Psoas muscle (tissue), 7 donors: ENCODE measurements at regions not wholly inside any gene's neighbourhood (a gene's known extent, or its start where the extent isn't known, plus 50 kb on each side); places are given as distances from the start of the nearest gene placed in this dataset.

Experiments
- ATAC-seq, 4 donors: fragments of 200-7000 bp; cut with Tn5 transposase; one replicate each; pipeline ENCODE4 v1.9.1; 2020; ENCODE audit warnings: moderate library complexity in 3 of 4, mild to moderate bottlenecking in 2 of 4
- DNase-seq, 2 donors: peaks; one replicate each; pipeline ENCODE4 v3.0.0-alpha.2; 2020
- H3K27ac ChIP-seq: fragments of 200-600 bp; one replicate; pipeline ENCODE4 v1.8.0; 2022
- H3K27me3 ChIP-seq, 3 donors: fragments of 200-600 bp in 1 of 3; one replicate each; pipeline versions ENCODE4 v1.6.1 to v1.8.0; 2013 to 2022; ENCODE audit warnings: low read length in 2 of 3, mild to moderate bottlenecking in 2 of 3, moderate library complexity in 1 of 3; ENCODE audit not compliant: insufficient read depth in 3 of 3
- H3K36me3 ChIP-seq, 2 donors: fragments of 200-600 bp in 1 of 2; one replicate each; pipeline versions ENCODE4 v1.6.1 to v1.8.0; 2013 to 2022; ENCODE audit warnings: low read depth in 1 of 2, mild to moderate bottlenecking in 1 of 2, moderate library complexity in 1 of 2; ENCODE audit not compliant: insufficient read depth in 1 of 2
- H3K4me1 ChIP-seq: fragments of 200-600 bp; one replicate; pipeline ENCODE4 v1.8.0; 2022
- H3K4me3 ChIP-seq: fragments of 200-600 bp; one replicate; pipeline ENCODE4 v1.8.0; 2022; ENCODE audit warnings: mild to moderate bottlenecking
- H3K9me3 ChIP-seq: fragments of 200-600 bp; one replicate; pipeline ENCODE4 v1.8.0; 2022
- CTCF ChIP-seq: fragments of 200-600 bp; IDR thresholded peaks from one replicate; pipeline ENCODE4 v1.8.0; 2022; ENCODE audit warnings: antibody characterized with exemption
- WGBS, 3 donors: extraction: QIAGEN DNeasy Blood & Tissue Kit; methylation state at CpG; one replicate each; pipeline versions ENCODE4 v1.1.6 to v1.1.7; 2013; 5-methylcytosine and 5-hydroxymethylcytosine counted together
- intact Hi-C, 2 donors: fragments of 100-400 bp; cut with DNase I; formaldehyde crosslinking; loops; one replicate each; pipeline versions ENCODE4 v1.11.0 to v1.14.2; 2022
- donor health status: healthy with polysubstance abuse.
- donor health status: DM: no; HTN: no; CAD: no; lungs with moderate emphysema.
- donor health status: Bipolar disorder and iron deficiency.
- donor health status: healthy.
- donor health status: DM: yes; HTN: yes; CAD: no.
- donor health status: DM: no; HTN: no; CAD: no.
- donor health status: DM: yes; HTN: yes; CAD: no.

- TF ChIP-seq CTCF, result no peak
- ATAC-seq, result no peak
- no peak overlapping the region for H3K4me3 ChIP-seq
- DNase-seq, result no peak
- 89 to 91% (median 90%) methylated on average over 11 of the region's 11 CpGs for WGBS, 3 donors
- H3K27me3 ChIP-seq, result peaks cover 0 to 2% (median 0%) of the 10 kb centered on the region in 3 donors
- intact Hi-C loops, result no loop called here
- no peaks in the 10 kb centered on the region for H3K36me3 ChIP-seq
- H3K27ac ChIP-seq, result no peak overlapping the region
- no peaks in the 10 kb centered on the region for H3K9me3 ChIP-seq
- no peaks in the 10 kb centered on the region for H3K4me1 ChIP-seq
These were observed 68.7 kb upstream of the FOXC1 start for GRCh38 chr6:1540864-1541521.

- ATAC-seq (no peak), DNase-seq (no peak)
- H3K27me3 ChIP-seq, result peaks cover 0 to 2% (median 0%) of the 10 kb centered on the region in 3 donors
- no peak for TF ChIP-seq CTCF
- H3K4me3 ChIP-seq, result no peak overlapping the region
- no peak overlapping the region for H3K27ac ChIP-seq
- H3K9me3 ChIP-seq, result no peaks in the 10 kb centered on the region
- intact Hi-C loops, result no loop called here
- peaks cover 0 to 1% of the 10 kb centered on the region in 2 donors for H3K36me3 ChIP-seq
- H3K4me1 ChIP-seq, result no peaks in the 10 kb centered on the region
These were observed 67.4 kb upstream of the FOXC1 start for GRCh38 chr6:1542335-1542734.

- WGBS, 3 donors, result 81 to 96% (median 94%) methylated on average over 3 of the region's 3 CpGs
- intact Hi-C loops, result no loop called here
These were observed 67.0 kb upstream of the FOXC1 start for GRCh38 chr6:1542764-1543163.

GRCh38 chr6:1544000-1544399 lies 65.7 kb upstream of the FOXC1 start:
- intact Hi-C loops, result no loop called here
- DNase-seq (no peak), ATAC-seq (no peak)
- no peaks in the 10 kb centered on the region for H3K4me1 ChIP-seq
- peaks cover 0 to 2% (median 0%) of the 10 kb centered on the region in 3 donors for H3K27me3 ChIP-seq
- 95 to 100% (median 97%) methylated on average over 3 of the region's 3 CpGs for WGBS, 3 donors
- TF ChIP-seq CTCF, result no peak
- H3K4me3 ChIP-seq, result no peak overlapping the region
- peaks cover 0 to 18% of the 10 kb centered on the region in 2 donors for H3K36me3 ChIP-seq
- H3K27ac ChIP-seq, result no peak overlapping the region
- H3K9me3 ChIP-seq, result no peaks in the 10 kb centered on the region

More at GRCh38 chr6:1542764-1543163, 67.0 kb upstream of the FOXC1 start:
- peaks cover 0 to 2% (median 0%) of the 10 kb centered on the region in 3 donors for H3K27me3 ChIP-seq
- DNase-seq (no peak), ATAC-seq (no peak)
- no peak for TF ChIP-seq CTCF
- no peak overlapping the region for H3K27ac ChIP-seq
- no peaks in the 10 kb centered on the region for H3K4me1 ChIP-seq
- no peak overlapping the region for H3K4me3 ChIP-seq
- H3K36me3 ChIP-seq, result peaks cover 0 to 6% of the 10 kb centered on the region in 2 donors
- H3K9me3 ChIP-seq, result no peaks in the 10 kb centered on the region

- Histone ChIP-seq H3K4me3 (no peak overlapping the region), H3K36me3 (peaks cover 0 to 18% of the 10 kb centered on the region in 2 donors), H3K27ac (no peak overlapping the region), H3K27me3 (peaks cover 0 to 2% (median 0%) of the 10 kb centered on the region in 3 donors), H3K4me1 (no peaks in the 10 kb centered on the region), H3K9me3 (no peaks in the 10 kb centered on the region)
- no peak for TF ChIP-seq CTCF
- no peak for ATAC-seq
- intact Hi-C loops, result no loop called here
- WGBS, 3 donors, result 49 to 74% (median 68%) methylated on average over 2 of the region's 2 CpGs
- DNase-seq, result no peak
These were observed 65.1 kb upstream of the FOXC1 start for GRCh38 chr6:1544603-1545002.
